Activated T-cell treated with anti-CD3 and anti-CD28 coated beads, Interleukin-2, amount 50 U/mL, for 4 hours (primary cell): ENCODE measurements at regions not wholly inside any gene's neighbourhood (a gene's known extent, or its start where the extent isn't known, plus 50 kb on each side); places are given as distances from the start of the nearest gene placed in this dataset.

ENCODE experiments used
- ATAC-seq, 2 donors: fragments of 200-7000 bp; cut with Tn5 transposase; one replicate each; pipeline ENCODE4 v1.10.0; 2021
- DNase-seq: peaks from one replicate; pipeline ENCODE4 v3.0.0-alpha.2; 2020
- H3K27me3 Mint-ChIP-seq: one replicate; pipeline ENCODE4 v1.8.0; 2021; ENCODE audit warnings: low read depth, mixed read lengths
- H3K36me3 Mint-ChIP-seq: one replicate; pipeline ENCODE4 v1.8.0; 2022; ENCODE audit warnings: mixed read lengths; ENCODE audit not compliant: insufficient read depth
- H3K4me1 Mint-ChIP-seq: one replicate; pipeline ENCODE4 v1.8.0; 2021; ENCODE audit warnings: low read depth, mixed read lengths
- H3K4me3 Mint-ChIP-seq: one replicate; pipeline ENCODE4 v1.8.0; 2021; ENCODE audit warnings: mild to moderate bottlenecking, moderate library complexity, mixed read lengths
- H3K9me3 Mint-ChIP-seq: one replicate; pipeline ENCODE4 v1.8.0; 2021; ENCODE audit warnings: mixed read lengths

GRCh38 chr18:40063488-40063887 is 1891.5 kb upstream of the PIK3C3 start:
- peaks cover 5% of the 10 kb centered on the region for H3K9me3 Mint-ChIP-seq
- no peaks in the 10 kb centered on the region for H3K4me1 Mint-ChIP-seq
- no peaks in the 10 kb centered on the region for H3K36me3 Mint-ChIP-seq
- no peak overlapping the region for H3K4me3 Mint-ChIP-seq
- ATAC-seq = no peak
- no peak for DNase-seq
- no peaks in the 10 kb centered on the region for H3K27me3 Mint-ChIP-seq

- DNase-seq (no peak), ATAC-seq (no peak)
- Mint-ChIP-seq H3K36me3 (no peaks in the 10 kb centered on the region), H3K27me3 (no peaks in the 10 kb centered on the region), H3K4me3 (no peak overlapping the region), H3K9me3 (peaks cover 8% of the 10 kb centered on the region), H3K4me1 (no peaks in the 10 kb centered on the region)
These were observed 1893.9 kb upstream of the PIK3C3 start for GRCh38 chr18:40061086-40061485.

GRCh38 chr18:40060562-40060961 is 1894.5 kb upstream of the PIK3C3 start:
- no peaks in the 10 kb centered on the region for H3K4me1 Mint-ChIP-seq
- DNase-seq (no peak), ATAC-seq (no peak)
- no peak overlapping the region for H3K4me3 Mint-ChIP-seq
- H3K27me3 Mint-ChIP-seq = no peaks in the 10 kb centered on the region
- no peaks in the 10 kb centered on the region for H3K36me3 Mint-ChIP-seq
- H3K9me3 Mint-ChIP-seq = peaks cover 8% of the 10 kb centered on the region

DNA sequence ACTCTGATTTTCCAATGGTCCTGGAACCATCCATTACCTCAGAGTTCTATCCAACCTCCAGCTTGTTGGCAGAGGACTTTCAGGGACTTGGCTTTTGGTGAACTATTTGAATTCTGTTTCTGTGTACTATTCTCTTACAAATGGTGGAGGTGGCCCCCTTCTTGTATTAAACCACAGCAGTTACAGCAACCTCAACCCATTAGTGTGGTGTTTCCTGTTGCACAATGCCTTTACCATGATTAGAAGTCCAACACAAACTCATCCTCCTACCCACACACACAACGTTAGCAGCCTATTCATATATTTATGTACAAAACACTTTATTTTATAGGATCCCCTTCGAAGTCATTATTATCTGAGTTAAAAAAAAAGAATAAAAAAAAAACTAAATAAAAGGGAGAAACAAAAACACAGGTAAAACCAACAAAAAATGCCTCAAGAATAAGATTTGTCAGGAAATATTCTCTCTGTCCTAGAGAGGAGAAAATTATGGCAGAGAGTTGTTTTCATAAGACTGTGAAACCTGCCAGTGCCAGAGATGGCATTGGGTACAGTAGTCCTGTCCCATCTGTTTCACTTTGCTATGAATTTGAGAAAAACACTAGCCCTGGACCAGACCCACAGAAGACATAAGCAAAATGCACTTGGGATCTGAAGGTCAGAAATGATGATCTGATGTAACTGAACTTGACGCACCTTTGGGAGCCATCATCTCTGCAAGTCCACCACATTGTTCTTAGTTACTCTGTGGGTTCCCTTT is 1896.0 kb upstream of the PIK3C3 start:
- no peak for ATAC-seq
- Mint-ChIP-seq H3K27me3 (no peaks in the 10 kb centered on the region), H3K9me3 (peaks cover 14% of the 10 kb centered on the region), H3K36me3 (no peaks in the 10 kb centered on the region), H3K4me1 (no peaks in the 10 kb centered on the region), H3K4me3 (no peak overlapping the region)
- DNase-seq = no peak

DNA sequence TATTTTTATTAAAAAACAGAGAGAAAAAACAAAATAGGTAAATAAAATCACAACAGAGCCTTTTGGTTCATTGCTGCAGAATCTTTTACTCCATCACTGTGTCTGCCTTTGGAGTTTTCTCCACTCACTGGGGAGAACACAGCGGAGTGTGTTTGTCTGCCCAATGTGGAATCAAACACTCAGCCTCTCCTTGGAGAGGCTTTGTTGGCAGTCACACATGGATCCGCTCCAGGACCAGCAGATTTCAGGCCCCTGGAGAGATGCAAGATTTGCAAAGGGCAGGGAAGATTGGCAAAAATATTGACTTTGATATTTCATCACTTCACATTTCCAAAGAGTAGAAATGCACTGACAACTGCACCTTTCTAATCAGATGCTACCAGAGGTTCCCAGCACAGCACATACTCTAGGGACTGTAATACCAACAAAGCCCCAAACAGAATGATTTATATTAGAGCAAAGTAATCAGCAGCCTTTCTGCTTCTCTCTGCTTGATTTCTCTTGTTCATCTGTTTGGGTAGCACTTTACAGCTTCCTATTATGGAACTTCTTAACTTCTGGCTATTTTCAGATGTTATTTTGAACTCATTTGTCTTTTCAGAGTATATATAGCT is 1898.8 kb upstream of the PIK3C3 start:
- Mint-ChIP-seq H3K36me3 (no peaks in the 10 kb centered on the region), H3K27me3 (no peaks in the 10 kb centered on the region), H3K4me1 (no peaks in the 10 kb centered on the region), H3K9me3 (peaks cover 14% of the 10 kb centered on the region), H3K4me3 (no peak overlapping the region)
- DNase-seq (no peak), ATAC-seq (no peak)

DNA sequence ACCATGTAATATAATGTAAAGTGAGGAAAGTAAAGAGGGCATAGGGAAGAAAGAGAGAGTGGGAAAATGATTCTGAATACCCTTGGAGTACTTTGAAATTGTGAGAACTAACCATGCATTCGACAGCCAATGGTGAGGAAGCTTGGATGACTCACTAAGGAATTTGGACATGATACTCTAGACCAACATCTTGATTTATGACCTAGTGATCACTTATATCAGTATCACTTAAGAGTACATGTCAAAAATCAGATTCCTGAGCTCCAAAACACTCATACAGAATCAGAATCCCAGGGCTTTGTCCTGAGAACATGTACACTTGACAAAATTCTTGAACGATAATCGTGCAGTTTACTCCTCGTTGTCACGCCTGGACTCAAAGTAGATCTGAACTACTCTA is 1899.8 kb upstream of the PIK3C3 start:
- no peak for DNase-seq
- ATAC-seq = no peak
- peaks cover 14% of the 10 kb centered on the region for H3K9me3 Mint-ChIP-seq
- no peaks in the 10 kb centered on the region for H3K36me3 Mint-ChIP-seq
- H3K4me3 Mint-ChIP-seq = no peak overlapping the region
- no peaks in the 10 kb centered on the region for H3K4me1 Mint-ChIP-seq
- H3K27me3 Mint-ChIP-seq = no peaks in the 10 kb centered on the region

DNA sequence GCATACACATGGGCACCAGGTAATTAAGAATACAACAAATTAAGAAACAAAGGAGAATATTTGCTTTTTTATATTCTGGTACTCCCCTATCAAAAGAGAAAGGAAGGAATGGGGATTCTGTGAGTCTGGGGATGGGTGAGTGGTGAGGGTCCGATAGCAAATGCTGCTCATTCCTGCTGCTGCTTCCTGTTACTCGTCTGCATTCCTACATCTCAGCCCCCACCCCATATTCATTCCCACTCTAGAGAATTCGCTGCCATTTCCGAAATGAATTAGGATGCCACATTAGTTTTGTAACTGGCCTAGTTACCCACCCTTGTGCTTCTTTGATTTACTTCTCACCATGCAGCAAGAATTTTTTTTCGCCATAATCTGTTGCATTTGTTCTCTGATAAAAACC is 1905.3 kb upstream of the PIK3C3 start:
- no peak for ATAC-seq
- no peaks in the 10 kb centered on the region for H3K36me3 Mint-ChIP-seq
- H3K4me1 Mint-ChIP-seq = no peaks in the 10 kb centered on the region
- peaks cover 14% of the 10 kb centered on the region for H3K9me3 Mint-ChIP-seq
- DNase-seq = no peak
- no peak overlapping the region for H3K4me3 Mint-ChIP-seq
- H3K27me3 Mint-ChIP-seq = no peaks in the 10 kb centered on the region

DNA sequence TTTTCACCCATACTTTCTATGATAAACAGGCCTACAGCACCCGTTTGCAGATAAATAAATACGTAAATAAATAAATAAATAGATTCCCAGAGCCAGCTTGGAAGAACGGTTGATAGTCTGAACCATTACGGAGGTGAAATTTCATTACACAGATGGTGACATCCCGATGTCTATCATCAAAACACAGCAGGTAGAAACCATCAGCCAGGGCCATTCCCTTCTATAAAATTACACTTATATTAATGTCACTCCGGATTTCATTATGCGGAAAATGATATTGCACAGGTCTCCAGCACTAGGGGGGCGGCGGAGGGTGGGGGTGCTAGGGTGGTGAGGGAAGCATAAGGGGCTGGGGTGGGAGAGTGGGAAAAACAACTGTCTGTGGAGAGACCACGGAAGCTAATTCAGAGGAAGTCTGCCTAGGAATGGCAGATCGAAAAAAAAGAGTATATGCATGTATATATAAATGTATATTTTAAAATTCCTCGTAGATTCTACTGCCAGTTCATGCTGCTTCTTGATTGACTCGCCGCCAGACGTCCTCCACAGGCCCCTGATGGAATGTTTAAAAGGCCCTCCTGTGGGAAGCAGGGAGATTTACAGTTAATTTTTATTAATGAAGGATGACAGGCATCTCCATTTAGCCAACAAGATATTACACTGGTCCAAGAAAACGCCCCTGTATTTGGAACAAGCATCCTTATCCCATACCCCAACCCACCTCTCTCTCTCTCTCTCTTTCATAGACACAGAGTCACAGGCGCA is 1906.0 kb upstream of the PIK3C3 start:
- DNase-seq (no peak), ATAC-seq (no peak)
- Mint-ChIP-seq H3K9me3 (peaks cover 12% of the 10 kb centered on the region), H3K27me3 (no peaks in the 10 kb centered on the region), H3K36me3 (no peaks in the 10 kb centered on the region), H3K4me1 (no peaks in the 10 kb centered on the region), H3K4me3 (no peak overlapping the region)

DNA sequence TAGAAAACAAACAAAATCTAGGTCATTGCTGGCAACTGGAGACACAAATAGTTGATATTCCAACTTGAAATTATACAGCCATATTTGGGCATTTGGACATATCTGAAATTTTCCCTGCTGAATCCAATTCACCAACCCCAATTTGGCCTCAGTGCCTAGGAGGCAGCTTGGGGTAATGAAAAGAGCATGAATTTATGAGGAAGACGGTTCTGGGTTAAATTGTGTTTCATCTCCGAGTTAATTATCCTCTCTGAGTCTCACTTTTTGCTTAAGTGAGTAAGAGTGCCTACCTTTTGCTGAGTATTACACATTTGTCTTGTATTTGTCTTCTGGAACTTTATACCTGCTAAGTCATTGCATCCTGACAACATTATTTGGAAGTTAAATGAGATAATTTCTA is 1906.8 kb upstream of the PIK3C3 start:
- no peak for ATAC-seq

GRCh38 chr18:40046596-40046995 is 1908.4 kb upstream of the PIK3C3 start:
- Mint-ChIP-seq H3K4me1 (no peaks in the 10 kb centered on the region), H3K36me3 (no peaks in the 10 kb centered on the region), H3K9me3 (peaks cover 12% of the 10 kb centered on the region), H3K27me3 (no peaks in the 10 kb centered on the region), H3K4me3 (no peak overlapping the region)
- ATAC-seq (no peak), DNase-seq (no peak)

More for the DNA sequence above, 1906.8 kb upstream of the PIK3C3 start:
- no peak for DNase-seq
- H3K4me1 Mint-ChIP-seq = no peaks in the 10 kb centered on the region
- no peaks in the 10 kb centered on the region for H3K36me3 Mint-ChIP-seq
- H3K27me3 Mint-ChIP-seq = no peaks in the 10 kb centered on the region
- H3K4me3 Mint-ChIP-seq = no peak overlapping the region
- H3K9me3 Mint-ChIP-seq = peaks cover 12% of the 10 kb centered on the region

DNA sequence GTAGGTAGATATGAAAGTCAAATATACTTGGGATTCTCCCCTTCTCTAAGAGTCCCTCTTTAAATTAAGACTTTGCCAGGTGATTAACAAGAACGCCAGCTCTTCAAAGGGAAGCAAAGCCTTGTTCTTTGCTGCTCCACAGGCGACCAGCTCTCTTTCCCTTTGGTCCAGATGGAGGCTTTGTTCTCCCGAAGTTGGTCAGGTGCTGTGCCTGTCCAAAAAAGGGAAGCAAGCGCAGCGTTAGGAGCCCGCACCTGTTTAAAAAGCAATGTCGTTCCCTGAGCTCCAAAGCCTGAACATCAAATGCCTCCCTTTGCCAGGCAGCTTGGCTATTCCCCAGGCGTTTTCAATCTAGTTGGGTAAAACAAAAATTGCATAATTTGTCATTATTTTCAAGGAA is 1913.1 kb upstream of the PIK3C3 start:
- H3K9me3 Mint-ChIP-seq = peaks cover 12% of the 10 kb centered on the region
- DNase-seq (no peak), ATAC-seq (no peak)
- no peaks in the 10 kb centered on the region for H3K4me1 Mint-ChIP-seq
- no peaks in the 10 kb centered on the region for H3K36me3 Mint-ChIP-seq
- H3K27me3 Mint-ChIP-seq = no peaks in the 10 kb centered on the region
- H3K4me3 Mint-ChIP-seq = no peak overlapping the region

GRCh38 chr18:40040574-40040973 is 1914.5 kb upstream of the PIK3C3 start:
- Mint-ChIP-seq H3K27me3 (no peaks in the 10 kb centered on the region), H3K4me1 (no peaks in the 10 kb centered on the region), H3K9me3 (peaks cover 4% of the 10 kb centered on the region), H3K36me3 (no peaks in the 10 kb centered on the region), H3K4me3 (no peak overlapping the region)
- DNase-seq (no peak), ATAC-seq (no peak)

DNA sequence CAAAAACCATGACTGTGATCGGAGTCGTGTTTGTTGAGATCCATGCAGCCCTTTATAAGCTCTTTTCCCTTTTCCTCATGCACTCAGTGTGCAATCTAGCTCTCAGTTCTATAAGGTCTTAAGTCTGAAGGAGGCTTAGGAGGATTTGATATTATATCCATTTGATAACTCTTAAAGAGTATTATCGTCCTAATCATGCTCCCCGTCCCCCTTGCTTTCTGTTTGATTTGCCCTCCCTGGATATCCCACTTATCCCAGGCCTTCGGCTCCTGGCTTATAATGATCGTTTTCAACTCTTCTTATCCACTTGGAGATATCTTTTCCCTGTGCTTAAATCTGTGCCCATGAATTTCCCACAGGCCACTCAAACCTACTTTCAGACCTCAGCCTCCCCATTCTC is 1917.7 kb upstream of the PIK3C3 start:
- Mint-ChIP-seq H3K4me1 (no peaks in the 10 kb centered on the region), H3K4me3 (no peak overlapping the region), H3K9me3 (peaks cover 4% of the 10 kb centered on the region), H3K36me3 (no peaks in the 10 kb centered on the region), H3K27me3 (no peaks in the 10 kb centered on the region)
- ATAC-seq (no peak), DNase-seq (no peak)

GRCh38 chr18:40036861-40037260 is 1918.2 kb upstream of the PIK3C3 start:
- no peak for DNase-seq
- no peaks in the 10 kb centered on the region for H3K27me3 Mint-ChIP-seq
- H3K4me3 Mint-ChIP-seq = no peak overlapping the region
- no peak for ATAC-seq
- H3K9me3 Mint-ChIP-seq = peaks cover 4% of the 10 kb centered on the region
- H3K4me1 Mint-ChIP-seq = no peaks in the 10 kb centered on the region
- H3K36me3 Mint-ChIP-seq = no peaks in the 10 kb centered on the region

GRCh38 chr18:40035966-40036365 is 1919.1 kb upstream of the PIK3C3 start:
- Mint-ChIP-seq H3K9me3 (peaks cover 4% of the 10 kb centered on the region), H3K36me3 (no peaks in the 10 kb centered on the region), H3K27me3 (no peaks in the 10 kb centered on the region), H3K4me1 (no peaks in the 10 kb centered on the region), H3K4me3 (no peak overlapping the region)
- ATAC-seq (no peak), DNase-seq (no peak)
